Trophoblast cell (in vitro differentiated cells and primary cell): ENCODE measurements at regions not wholly inside any gene's neighbourhood (a gene's known extent, or its start where the extent isn't known, plus 50 kb on each side); places are given as distances from the start of the nearest gene placed in this dataset.
"Not testable (repeated sequence)": the region's sequence is repeated elsewhere in the genome, so short reads cannot be mapped to it uniquely, and the experiment has no call there.

Source experiments
- DNase-seq, 2 donors: peaks; one replicate each; pipeline ENCODE4 v3.0.0-alpha.2; 2016
- H2AFZ ChIP-seq: 2 replicates; pipeline ENCODE4 v1.6.1; 2013; ENCODE audit warnings: low read length, moderate library complexity, mild to moderate bottlenecking; ENCODE audit not compliant: insufficient read depth, poor library complexity
- H2AK5ac ChIP-seq: 2 replicates; pipeline ENCODE4 v1.6.1; 2013; ENCODE audit warnings: mild to moderate bottlenecking, low read length
- H2BK120ac ChIP-seq: 2 replicates; pipeline ENCODE4 v1.6.1; 2013; ENCODE audit warnings: low read length, mild to moderate bottlenecking, moderate library complexity; ENCODE audit not compliant: insufficient read depth, poor library complexity
- H2BK12ac ChIP-seq: 2 replicates; pipeline ENCODE4 v1.6.1; 2013; ENCODE audit warnings: mild to moderate bottlenecking, low read length, moderate library complexity
- H2BK5ac ChIP-seq: 2 replicates; pipeline ENCODE4 v1.6.1; 2013; ENCODE audit warnings: low read length, low read depth, moderate library complexity, mild to moderate bottlenecking; ENCODE audit not compliant: poor library complexity
- H3K14ac ChIP-seq: 2 replicates; pipeline ENCODE4 v1.6.1; 2013; ENCODE audit warnings: mild to moderate bottlenecking, low read length
- H3K18ac ChIP-seq: 2 replicates; pipeline ENCODE4 v1.6.1; 2013; ENCODE audit warnings: mild to moderate bottlenecking, low read length
- H3K23ac ChIP-seq: 2 replicates; pipeline ENCODE4 v1.6.1; 2013; ENCODE audit warnings: low read length
- H3K27ac ChIP-seq: 2 replicates; pipeline ENCODE4 v1.5.1; 2013; ENCODE audit warnings: low read depth, mild to moderate bottlenecking, inconsistent platforms, low read length, moderate library complexity
- H3K27me3 ChIP-seq: 2 replicates; pipeline ENCODE4 v1.6.1; 2013; ENCODE audit warnings: inconsistent platforms, mild to moderate bottlenecking, low read length, moderate library complexity; ENCODE audit not compliant: insufficient read depth
- H3K36me3 ChIP-seq, 2 experiments: 1 replicate in 1 of 2; 2 replicates in 1 of 2; pipeline ENCODE4 v1.6.1; 2013; ENCODE audit warnings: low read length in 2 of 2, mild to moderate bottlenecking in 2 of 2, moderate library complexity in 1 of 2; ENCODE audit not compliant: insufficient read depth in 2 of 2, control insufficient read depth in 1 of 2
- H3K4ac ChIP-seq: 2 replicates; pipeline ENCODE4 v1.6.1; 2013; ENCODE audit warnings: low read depth, mild to moderate bottlenecking, low read length, moderate library complexity
- H3K4me1 ChIP-seq, 2 experiments: 1 replicate in 1 of 2; 2 replicates in 1 of 2; pipeline ENCODE4 v1.6.1; 2013; ENCODE audit warnings: low read length in 2 of 2, mild to moderate bottlenecking in 2 of 2, moderate library complexity in 1 of 2; ENCODE audit not compliant: insufficient read depth in 2 of 2, control insufficient read depth in 1 of 2
- H3K4me2 ChIP-seq: 2 replicates; pipeline ENCODE4 v1.6.1; 2013; ENCODE audit warnings: inconsistent platforms, mild to moderate bottlenecking, low read length, moderate library complexity
- H3K4me3 ChIP-seq: 2 replicates; pipeline ENCODE4 v1.5.1; 2013; ENCODE audit warnings: mild to moderate bottlenecking, low read depth, low read length, inconsistent platforms
- H3K79me1 ChIP-seq: one replicate; pipeline ENCODE4 v1.6.1; 2013; ENCODE audit warnings: low read length
- H3K79me2 ChIP-seq: 2 replicates; pipeline ENCODE4 v1.6.1; 2013; ENCODE audit warnings: low read length, mild to moderate bottlenecking; ENCODE audit not compliant: control insufficient read depth, insufficient read depth, poor library complexity
- H3K9ac ChIP-seq: 2 replicates; pipeline ENCODE4 v1.6.1; 2013; ENCODE audit warnings: mild to moderate bottlenecking, low read length
- H3K9me3 ChIP-seq: 2 replicates; pipeline ENCODE4 v1.6.1; 2013; ENCODE audit warnings: low read depth, mild to moderate bottlenecking, control low read depth, inconsistent platforms, low read length; ENCODE audit not compliant: insufficient read depth
- H4K12ac ChIP-seq: 2 replicates; pipeline ENCODE4 v1.6.1; 2013; ENCODE audit warnings: low read depth, mild to moderate bottlenecking, low read length, moderate library complexity
- H4K8ac ChIP-seq: 2 replicates; pipeline ENCODE4 v1.6.1; 2013; ENCODE audit warnings: low read depth, mild to moderate bottlenecking, low read length, moderate library complexity
- H4K91ac ChIP-seq: one replicate; pipeline ENCODE4 v1.6.1; 2013; ENCODE audit warnings: low read depth, mild to moderate bottlenecking, low read length, moderate library complexity
- WGBS: extraction: QIAGEN DNeasy Blood & Tissue Kit; methylation state at CpG from one replicate; pipeline ENCODE4 v1.1.7; 2013; ENCODE audit warnings: missing lambda C conversion rate; ENCODE audit not compliant: insufficient read length, insufficient coverage; ENCODE audit errors: extremely low coverage; 5-methylcytosine and 5-hydroxymethylcytosine counted together

- H3K79me2 ChIP-seq, H2BK5ac ChIP-seq: not testable (repeated sequence)
- WGBS = no CpG with 5 or more reads among the region's 1 CpG
Measured at GRCh38 chr6:141366796-141367195, 765.9 kb upstream of the GJE1 start.

GRCh38 chr6:141364694-141365093, 768.0 kb upstream of the GJE1 start:
- Histone ChIP-seq H2BK120ac (no peak overlapping the region), H2BK12ac (no peak overlapping the region), H3K36me3 (peaks cover 0 to 1% of the 10 kb centered on the region in 2 experiments), H3K4me3 (no peak overlapping the region), H3K14ac (no peak overlapping the region), H3K23ac (no peak overlapping the region), H3K79me2 (no peaks in the 10 kb centered on the region), H4K12ac (no peak overlapping the region), H3K4ac (no peak overlapping the region), H4K91ac (no peak overlapping the region), H3K27ac (no peak overlapping the region), H2AFZ (no peak overlapping the region), H2AK5ac (no peak overlapping the region), H3K27me3 (no peaks in the 10 kb centered on the region), H3K9ac (no peak overlapping the region), H3K4me2 (no peak overlapping the region), H2BK5ac (no peak overlapping the region), H3K18ac (no peak overlapping the region), H4K8ac (no peak overlapping the region), H3K9me3 (no peaks in the 10 kb centered on the region), H3K79me1 (no peaks in the 10 kb centered on the region), H3K4me1 (no peaks in the 10 kb centered on the region)
- no CpG with 5 or more reads among the region's 3 CpGs for WGBS
- no peak for DNase-seq

More at GRCh38 chr6:141366796-141367195, 765.9 kb upstream of the GJE1 start:
- H3K4me2 ChIP-seq, H3K4me3 ChIP-seq, H3K18ac ChIP-seq, H4K91ac ChIP-seq, H3K9ac ChIP-seq, H2AFZ ChIP-seq, H3K36me3 ChIP-seq, H3K79me1 ChIP-seq, H3K23ac ChIP-seq, H4K12ac ChIP-seq, H4K8ac ChIP-seq, H3K14ac ChIP-seq, H3K4ac ChIP-seq, H2BK120ac ChIP-seq, H2AK5ac ChIP-seq, DNase-seq, H3K4me1 ChIP-seq, H2BK12ac ChIP-seq, H3K9me3 ChIP-seq, H3K27me3 ChIP-seq, H3K27ac ChIP-seq: not testable (repeated sequence)

- Histone ChIP-seq H4K91ac (no peak overlapping the region), H3K9ac (no peak overlapping the region), H3K4me2 (no peak overlapping the region), H2AFZ (no peak overlapping the region), H3K27ac (no peak overlapping the region), H3K23ac (no peak overlapping the region), H3K4me1 (no peaks in the 10 kb centered on the region), H3K36me3 (peaks cover 0 to 1% of the 10 kb centered on the region in 2 experiments), H3K4me3 (no peak overlapping the region), H3K9me3 (no peaks in the 10 kb centered on the region), H2BK5ac (no peak overlapping the region), H2AK5ac (no peak overlapping the region), H2BK12ac (no peak overlapping the region), H3K79me1 (no peaks in the 10 kb centered on the region), H3K27me3 (no peaks in the 10 kb centered on the region), H3K18ac (no peak overlapping the region), H3K14ac (no peak overlapping the region), H3K79me2 (no peaks in the 10 kb centered on the region), H4K8ac (no peak overlapping the region), H4K12ac (no peak overlapping the region), H2BK120ac (no peak overlapping the region), H3K4ac (no peak overlapping the region)
- DNase-seq = no peak
- WGBS = no CpG with 5 or more reads among the region's 2 CpGs
Measured at GRCh38 chr6:141364232-141364631, 768.5 kb upstream of the GJE1 start.

DNA sequence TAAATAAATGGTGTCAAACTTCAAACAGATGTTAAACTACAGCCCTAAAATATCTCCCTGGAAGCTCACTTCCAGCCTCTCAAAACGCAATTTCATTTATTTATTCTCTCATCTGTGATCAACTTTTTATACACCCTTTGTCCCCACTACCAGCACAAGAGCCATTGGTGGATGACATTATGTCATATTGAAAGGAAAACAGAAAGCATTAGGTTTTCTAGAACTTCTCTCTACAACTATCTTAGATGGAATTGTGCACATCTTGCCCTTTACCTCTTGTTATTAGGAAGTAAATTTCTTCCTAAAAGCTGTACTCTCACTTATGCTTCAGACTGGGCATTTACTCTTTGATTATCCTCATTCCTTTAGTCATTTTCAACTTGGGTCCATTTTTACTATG, 771.2 kb upstream of the GJE1 start:
- Histone ChIP-seq H2AFZ (no peak overlapping the region), H4K8ac (no peak overlapping the region), H3K18ac (no peak overlapping the region), H3K79me1 (no peaks in the 10 kb centered on the region), H3K14ac (no peak overlapping the region), H3K4me2 (no peak overlapping the region), H3K9ac (no peak overlapping the region), H3K4me3 (no peak overlapping the region), H3K36me3 (peaks cover 0 to 1% of the 10 kb centered on the region in 2 experiments), H3K4me1 (no peaks in the 10 kb centered on the region), H2BK12ac (no peak overlapping the region), H3K79me2 (no peaks in the 10 kb centered on the region), H2BK5ac (no peak overlapping the region), H4K91ac (no peak overlapping the region), H3K9me3 (no peaks in the 10 kb centered on the region), H3K4ac (no peak overlapping the region), H3K23ac (no peak overlapping the region), H3K27ac (no peak overlapping the region), H4K12ac (no peak overlapping the region), H2AK5ac (no peak overlapping the region), H2BK120ac (no peak overlapping the region), H3K27me3 (no peaks in the 10 kb centered on the region)
- WGBS = no CpG with 5 or more reads among the region's 1 CpG
- no peak for DNase-seq
